ENCODE measurements at regions not wholly inside any gene's neighbourhood (a gene's known extent, or its start where the extent isn't known, plus 50 kb on each side); places are given as distances from the start of the nearest gene placed in this dataset.

DNA sequence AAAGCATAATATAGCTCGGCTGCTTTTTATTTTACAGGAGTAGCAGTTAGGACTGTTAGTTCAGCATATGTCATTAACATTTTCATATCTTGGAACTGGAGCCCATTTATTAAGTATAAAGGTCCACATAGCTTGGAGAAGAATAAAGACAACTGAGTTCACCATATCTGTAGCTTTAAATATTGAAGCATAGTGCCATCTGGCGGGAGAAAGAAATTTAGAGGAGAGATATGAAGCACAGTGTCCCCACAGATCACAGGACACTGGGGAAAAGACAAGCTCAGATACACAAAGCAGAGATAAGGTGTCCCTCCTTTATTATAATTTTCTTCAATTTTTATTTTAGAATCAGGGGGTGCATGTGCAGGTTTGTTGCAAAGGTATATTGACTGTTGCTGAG, 104.7 kb upstream of the FREM2 start:
- Histone ChIP-seq H3K79me2 (ENCODE audit: insufficient read depth, low read length) (no peaks in the 10 kb centered on the region), H3K4me2 (ENCODE audit: insufficient read depth, low read length) (no peak overlapping the region), H4K20me1 (ENCODE audit: insufficient read depth, low read length) (no peaks in the 10 kb centered on the region), H3K9me3 (ENCODE audit: low read depth, low read length) (no peaks in the 10 kb centered on the region), H3K4me1 (ENCODE audit: insufficient read depth, low read length) (no peaks in the 10 kb centered on the region), H3K27ac (ENCODE audit: low read depth, low read length) (no peak overlapping the region), H2AFZ (ENCODE audit: low read length) (no peak overlapping the region), H3K4me3 (ENCODE audit: insufficient read depth, low read length) (no peak overlapping the region), H3K27me3 (ENCODE audit: insufficient read depth, low read length) (no peaks in the 10 kb centered on the region), H3K36me3 (ENCODE audit: insufficient read depth, low read length) (no peaks in the 10 kb centered on the region)
- TF ChIP-seq, protein P1, sequence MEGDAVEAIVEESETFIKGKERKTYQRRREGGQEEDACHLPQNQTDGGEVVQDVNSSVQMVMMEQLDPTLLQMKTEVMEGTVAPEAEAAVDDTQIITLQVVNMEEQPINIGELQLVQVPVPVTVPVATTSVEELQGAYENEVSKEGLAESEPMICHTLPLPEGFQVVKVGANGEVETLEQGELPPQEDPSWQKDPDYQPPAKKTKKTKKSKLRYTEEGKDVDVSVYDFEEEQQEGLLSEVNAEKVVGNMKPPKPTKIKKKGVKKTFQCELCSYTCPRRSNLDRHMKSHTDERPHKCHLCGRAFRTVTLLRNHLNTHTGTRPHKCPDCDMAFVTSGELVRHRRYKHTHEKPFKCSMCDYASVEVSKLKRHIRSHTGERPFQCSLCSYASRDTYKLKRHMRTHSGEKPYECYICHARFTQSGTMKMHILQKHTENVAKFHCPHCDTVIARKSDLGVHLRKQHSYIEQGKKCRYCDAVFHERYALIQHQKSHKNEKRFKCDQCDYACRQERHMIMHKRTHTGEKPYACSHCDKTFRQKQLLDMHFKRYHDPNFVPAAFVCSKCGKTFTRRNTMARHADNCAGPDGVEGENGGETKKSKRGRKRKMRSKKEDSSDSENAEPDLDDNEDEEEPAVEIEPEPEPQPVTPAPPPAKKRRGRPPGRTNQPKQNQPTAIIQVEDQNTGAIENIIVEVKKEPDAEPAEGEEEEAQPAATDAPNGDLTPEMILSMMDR (IDR thresholded peaks at IDR 0.05; ENCODE audit: extremely low read depth, low read depth, low read length), result peak; percentile 51
- no peak for DNase-seq (ENCODE audit: insufficient read length, low spot score, missing footprints)

DNA sequence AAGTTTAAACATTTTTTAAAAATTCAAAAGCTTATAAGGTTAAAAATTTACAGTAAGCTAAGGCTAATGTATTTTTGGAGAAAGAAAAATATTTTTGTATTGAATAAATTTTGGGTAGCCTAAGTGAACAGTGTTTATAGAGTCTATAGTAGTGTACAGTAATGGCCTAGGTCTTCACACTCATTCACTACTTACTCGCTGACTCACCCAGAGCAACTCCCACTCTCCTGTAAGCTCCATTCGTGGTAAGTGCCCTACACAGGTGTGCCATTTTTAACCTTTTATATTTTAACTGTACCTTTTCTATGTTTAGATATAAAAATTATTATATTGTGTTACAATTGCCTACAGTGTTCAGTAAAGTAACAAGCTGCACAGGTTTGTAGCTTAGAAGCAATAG, 96.6 kb upstream of the FREM2 start:
- Histone ChIP-seq H3K27me3 (ENCODE audit: insufficient read depth, low read length) (no peaks in the 10 kb centered on the region), H3K4me1 (ENCODE audit: insufficient read depth, low read length) (no peaks in the 10 kb centered on the region), H3K36me3 (ENCODE audit: insufficient read depth, low read length) (no peaks in the 10 kb centered on the region), H3K4me3 (ENCODE audit: insufficient read depth, low read length) (no peak overlapping the region), H2AFZ (ENCODE audit: low read length) (no peak overlapping the region), H3K27ac (ENCODE audit: low read depth, low read length) (no peak overlapping the region), H3K4me2 (ENCODE audit: insufficient read depth, low read length) (no peak overlapping the region), H4K20me1 (ENCODE audit: insufficient read depth, low read length) (no peaks in the 10 kb centered on the region), H3K79me2 (ENCODE audit: insufficient read depth, low read length) (no peaks in the 10 kb centered on the region), H3K9me3 (ENCODE audit: low read depth, low read length) (no peaks in the 10 kb centered on the region)
- DNase-seq (ENCODE audit: insufficient read length, low spot score, missing footprints), result no peak
- TF ChIP-seq, protein P1 (IDR thresholded peaks at IDR 0.05; ENCODE audit: extremely low read depth, low read depth, low read length), result no peak

DNA sequence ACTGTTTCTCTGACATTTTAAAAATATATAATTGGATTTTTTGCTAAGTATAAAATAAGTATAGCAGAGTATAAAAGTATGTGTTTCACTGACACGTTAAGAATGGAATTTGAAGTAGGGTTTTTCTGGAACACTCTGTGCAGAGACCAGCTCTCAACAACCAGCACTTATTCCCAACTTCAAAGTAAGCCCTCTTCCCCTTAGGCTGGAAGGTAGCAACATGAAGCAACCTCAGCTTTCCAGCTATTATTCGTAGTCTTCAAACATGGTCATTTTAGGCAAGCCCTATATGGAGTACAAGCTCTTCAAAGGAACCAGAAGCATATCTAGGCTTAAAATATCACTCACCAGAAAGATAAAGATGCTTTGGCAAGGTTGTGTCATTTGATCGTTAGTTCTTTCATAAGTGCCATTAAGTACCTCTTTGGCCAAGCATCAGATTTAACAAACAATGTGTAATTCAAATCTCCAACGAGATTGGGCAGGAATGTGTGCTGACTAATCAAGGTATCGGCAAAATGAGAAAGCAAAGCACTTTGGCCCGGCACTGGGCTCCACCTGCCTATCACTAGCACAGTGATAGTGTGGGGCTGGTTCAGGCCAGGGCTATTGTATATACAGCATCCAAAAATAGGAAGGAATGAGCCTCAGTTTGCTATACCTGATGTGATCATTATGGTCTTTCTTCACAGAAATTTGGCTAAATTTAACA, 95.9 kb upstream of the FREM2 start:
- H2AFZ ChIP-seq (ENCODE audit: low read length), result no peak overlapping the region
- TF ChIP-seq, protein P1 (IDR thresholded peaks at IDR 0.05; ENCODE audit: extremely low read depth, low read depth, low read length), result no peak
- H3K27ac ChIP-seq (ENCODE audit: low read depth, low read length), result no peak overlapping the region
- DNase-seq (ENCODE audit: insufficient read length, low spot score, missing footprints), result no peak
- H4K20me1 ChIP-seq (ENCODE audit: insufficient read depth, low read length), result no peaks in the 10 kb centered on the region
- no peaks in the 10 kb centered on the region for H3K27me3 ChIP-seq (ENCODE audit: insufficient read depth, low read length)
- H3K79me2 ChIP-seq (ENCODE audit: insufficient read depth, low read length), result no peaks in the 10 kb centered on the region
- H3K36me3 ChIP-seq (ENCODE audit: insufficient read depth, low read length), result no peaks in the 10 kb centered on the region
- no peaks in the 10 kb centered on the region for H3K9me3 ChIP-seq (ENCODE audit: low read depth, low read length)
- no peaks in the 10 kb centered on the region for H3K4me1 ChIP-seq (ENCODE audit: insufficient read depth, low read length)
- H3K4me2 ChIP-seq (ENCODE audit: insufficient read depth, low read length), result no peak overlapping the region
- H3K4me3 ChIP-seq (ENCODE audit: insufficient read depth, low read length), result no peak overlapping the region

DNA sequence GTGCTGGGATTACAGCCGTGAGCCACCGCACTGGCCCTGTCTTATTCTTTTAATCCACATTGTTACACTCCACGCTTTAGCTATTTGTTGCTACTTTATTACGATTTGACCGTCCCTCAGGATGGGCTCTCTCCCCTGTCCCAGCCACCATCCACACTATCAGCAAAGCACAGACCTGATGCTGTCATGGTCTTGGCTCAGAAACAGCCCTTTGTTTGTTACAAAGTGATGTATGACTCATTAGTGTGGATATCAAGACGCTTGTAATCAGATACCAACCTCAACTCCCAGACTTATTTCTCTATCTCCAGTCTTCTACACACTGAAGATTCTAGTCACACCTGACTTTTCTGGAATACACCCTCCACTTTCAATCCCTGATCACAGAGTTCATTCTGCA, 84.6 kb upstream of the FREM2 start:
- DNase-seq (ENCODE audit: insufficient read length, low spot score, missing footprints), result no peak
- H3K27ac ChIP-seq (ENCODE audit: low read depth, low read length), result no peak overlapping the region
- H4K20me1 ChIP-seq (ENCODE audit: insufficient read depth, low read length), result no peaks in the 10 kb centered on the region
- TF ChIP-seq, protein P1 (IDR thresholded peaks at IDR 0.05; ENCODE audit: extremely low read depth, low read depth, low read length), result no peak
- H3K36me3 ChIP-seq (ENCODE audit: insufficient read depth, low read length), result no peaks in the 10 kb centered on the region
- no peaks in the 10 kb centered on the region for H3K4me1 ChIP-seq (ENCODE audit: insufficient read depth, low read length)
- no peak overlapping the region for H3K4me3 ChIP-seq (ENCODE audit: insufficient read depth, low read length)
- no peaks in the 10 kb centered on the region for H3K79me2 ChIP-seq (ENCODE audit: insufficient read depth, low read length)
- H2AFZ ChIP-seq (ENCODE audit: low read length), result no peak overlapping the region
- H3K9me3 ChIP-seq (ENCODE audit: low read depth, low read length), result no peaks in the 10 kb centered on the region
- H3K27me3 ChIP-seq (ENCODE audit: insufficient read depth, low read length), result no peaks in the 10 kb centered on the region
- no peak overlapping the region for H3K4me2 ChIP-seq (ENCODE audit: insufficient read depth, low read length)

Data from osteoblast (primary cell).